HG03439 (cell line): ENCODE measurements at regions not wholly inside any gene's neighbourhood (a gene's known extent, or its start where the extent isn't known, plus 50 kb on each side); places are given as distances from the start of the nearest gene placed in this dataset.

Experiments
- ATAC-seq: cut with Tn5 transposase; IDR thresholded peaks from one replicate; pipeline ENCODE4 v1.9.1; 2021; ENCODE audit warnings: mild to moderate bottlenecking, moderate library complexity; ENCODE audit not compliant: unreplicated experiment

- no peak for ATAC-seq
Observed at GRCh38 chr5:143511736-143512135, 108.2 kb upstream of the NR3C1 start.

GRCh38 chr5:143509758-143510221, 106.3 kb upstream of the NR3C1 start:
- peak; percentile 90 for ATAC-seq

GRCh38 chr5:143506836-143507552, 103.5 kb upstream of the NR3C1 start:
- ATAC-seq: no peak

GRCh38 chr5:143505934-143506333, 102.4 kb upstream of the NR3C1 start:
- ATAC-seq: no peak

GRCh38 chr5:143505354-143505753, 101.9 kb upstream of the NR3C1 start:
- ATAC-seq: no peak

- ATAC-seq: no peak
Observed at GRCh38 chr5:143501310-143502044, 98.0 kb upstream of the NR3C1 start.

- ATAC-seq: no peak
Observed at GRCh38 chr5:143499480-143500114, 96.1 kb upstream of the NR3C1 start.

GRCh38 chr5:143498821-143499220, 95.3 kb upstream of the NR3C1 start:
- no peak for ATAC-seq

- no peak for ATAC-seq
Observed at GRCh38 chr5:143497749-143498148, 94.3 kb upstream of the NR3C1 start.

GRCh38 chr5:143496943-143497342, 93.5 kb upstream of the NR3C1 start:
- no peak for ATAC-seq

- ATAC-seq: no peak
Observed at GRCh38 chr5:143495821-143496275, 92.4 kb upstream of the NR3C1 start.

- ATAC-seq: no peak
Observed at GRCh38 chr5:143495110-143495509, 91.6 kb upstream of the NR3C1 start.

GRCh38 chr5:143494595-143494994, 91.1 kb upstream of the NR3C1 start:
- ATAC-seq: no peak

- ATAC-seq: no peak
Observed at GRCh38 chr5:143494162-143494561, 90.7 kb upstream of the NR3C1 start.

- ATAC-seq: no peak
Observed at GRCh38 chr5:143492783-143493182, 89.3 kb upstream of the NR3C1 start.

GRCh38 chr5:143491646-143492045, 88.2 kb upstream of the NR3C1 start:
- ATAC-seq: no peak

- ATAC-seq: no peak
Observed at GRCh38 chr5:143488381-143488780, 84.9 kb upstream of the NR3C1 start.

GRCh38 chr5:143484601-143485000, 81.1 kb upstream of the NR3C1 start:
- ATAC-seq: no peak

GRCh38 chr5:143481697-143482531, 78.4 kb upstream of the NR3C1 start:
- ATAC-seq: no peak

GRCh38 chr5:143480001-143480400, 76.5 kb upstream of the NR3C1 start:
- ATAC-seq: no peak

GRCh38 chr5:143479394-143479793, 75.9 kb upstream of the NR3C1 start:
- no peak for ATAC-seq
